Prostate gland (tissue), 2 donors: ENCODE measurements at regions not wholly inside any gene's neighbourhood (a gene's known extent, or its start where the extent isn't known, plus 50 kb on each side); places are given as distances from the start of the nearest gene placed in this dataset.

ENCODE experiments used
- DNase-seq: peaks from one replicate; pipeline ENCODE4 v3.0.0-alpha.2; 2019; ENCODE audit warnings: low spot score
- H3K27ac ChIP-seq, 2 donors: fragments of 200-600 bp; sonication (generic); 2 replicates each; pipeline ENCODE4 v1.5.1; 2017 to 2019
- H3K27me3 ChIP-seq: fragments of 200-600 bp; sonication (generic); replicated peaks from 2 replicates; pipeline ENCODE4 v1.5.1; 2019; ENCODE audit not compliant: insufficient read depth
- H3K36me3 ChIP-seq, 2 donors: fragments of 200-600 bp; sonication (generic); 1 replicate in 1 of 2; 2 replicates in 1 of 2; pipeline versions ENCODE4 v1.5.1 to v1.8.1; 2017 to 2019
- H3K4me1 ChIP-seq: fragments of 200-600 bp; sonication (generic); replicated peaks from 2 replicates; pipeline ENCODE4 v1.5.1; 2019
- H3K4me3 ChIP-seq, 2 donors: fragments of 200-600 bp; sonication (generic); 2 replicates each; pipeline ENCODE4 v1.5.1; 2017 to 2019
- H3K9me3 ChIP-seq: fragments of 200-600 bp; sonication (generic); 2 replicates; pipeline ENCODE4 v1.5.1; 2017
- POLR2A ChIP-seq: fragments of 450-650 bp; IDR thresholded peaks from one replicate; pipeline ENCODE4 v1.6.1; 2016; ENCODE audit warnings: antibody characterized with exemption, mild to moderate bottlenecking
- POLR2AphosphoS5 ChIP-seq: sonication (generic); formaldehyde crosslinking; IDR thresholded peaks from one replicate; pipeline ENCODE4 v1.6.1; 2017; ENCODE audit warnings: antibody characterized with exemption
- WGBS: methylation state at CpG from one replicate; pipeline ENCODE4 v1.1.5; 2018; 5-methylcytosine and 5-hydroxymethylcytosine counted together
- intact Hi-C: fragments of 100-400 bp; cut with DNase I; formaldehyde crosslinking; loops from one replicate; pipeline ENCODE4 v1.14.2; 2022
- TF ChIP-seq, protein P1 (sequence below), 4 experiments: fragments of 200-600 bp in 2 of 4; fragments of 450-650 bp in 2 of 4; sonication (generic) in 2 of 4; IDR thresholded peaks; 1 replicate in 3 of 4; 2 replicates in 1 of 4; pipeline ENCODE4 v1.5.1; 2016 to 2019; ENCODE audit warnings: antibody characterized with exemption in 4 of 4, mild to moderate bottlenecking in 2 of 4, moderate library complexity in 2 of 4

DNA sequence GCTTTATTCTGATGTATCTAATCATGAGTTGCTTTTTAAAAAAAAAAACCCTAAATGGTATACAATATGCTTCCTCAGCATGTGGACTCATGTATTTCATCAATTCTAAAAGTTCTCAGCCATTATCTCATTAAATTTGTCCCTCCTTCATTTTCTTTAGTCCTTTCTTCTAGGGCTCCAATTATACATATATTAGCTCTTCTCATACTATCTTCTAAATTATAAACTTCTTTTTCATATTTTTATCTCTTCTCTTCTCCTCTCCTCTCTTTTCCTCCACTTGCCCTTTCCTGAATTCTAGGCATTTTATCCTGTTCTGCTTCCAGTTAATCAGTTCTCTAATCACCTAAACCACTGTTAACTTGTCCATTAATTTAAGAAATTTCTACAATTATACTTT, 55.0 kb upstream of the IL33 start:
- intact Hi-C loops: no loop called here
- H3K9me3 ChIP-seq: no peaks in the 10 kb centered on the region
- no peaks in the 10 kb centered on the region for H3K4me1 ChIP-seq
- no peak overlapping the region for H3K27ac ChIP-seq
- H3K36me3 ChIP-seq: no peaks in the 10 kb centered on the region
- H3K27me3 ChIP-seq: no peaks in the 10 kb centered on the region
- H3K4me3 ChIP-seq: no peak overlapping the region
- TF ChIP-seq POLR2A (no peak), POLR2AphosphoS5 (no peak)
- TF ChIP-seq, protein P1, sequence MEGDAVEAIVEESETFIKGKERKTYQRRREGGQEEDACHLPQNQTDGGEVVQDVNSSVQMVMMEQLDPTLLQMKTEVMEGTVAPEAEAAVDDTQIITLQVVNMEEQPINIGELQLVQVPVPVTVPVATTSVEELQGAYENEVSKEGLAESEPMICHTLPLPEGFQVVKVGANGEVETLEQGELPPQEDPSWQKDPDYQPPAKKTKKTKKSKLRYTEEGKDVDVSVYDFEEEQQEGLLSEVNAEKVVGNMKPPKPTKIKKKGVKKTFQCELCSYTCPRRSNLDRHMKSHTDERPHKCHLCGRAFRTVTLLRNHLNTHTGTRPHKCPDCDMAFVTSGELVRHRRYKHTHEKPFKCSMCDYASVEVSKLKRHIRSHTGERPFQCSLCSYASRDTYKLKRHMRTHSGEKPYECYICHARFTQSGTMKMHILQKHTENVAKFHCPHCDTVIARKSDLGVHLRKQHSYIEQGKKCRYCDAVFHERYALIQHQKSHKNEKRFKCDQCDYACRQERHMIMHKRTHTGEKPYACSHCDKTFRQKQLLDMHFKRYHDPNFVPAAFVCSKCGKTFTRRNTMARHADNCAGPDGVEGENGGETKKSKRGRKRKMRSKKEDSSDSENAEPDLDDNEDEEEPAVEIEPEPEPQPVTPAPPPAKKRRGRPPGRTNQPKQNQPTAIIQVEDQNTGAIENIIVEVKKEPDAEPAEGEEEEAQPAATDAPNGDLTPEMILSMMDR (IDR thresholded peaks at IDR 0.05): no peak
- no peak for DNase-seq

DNA sequence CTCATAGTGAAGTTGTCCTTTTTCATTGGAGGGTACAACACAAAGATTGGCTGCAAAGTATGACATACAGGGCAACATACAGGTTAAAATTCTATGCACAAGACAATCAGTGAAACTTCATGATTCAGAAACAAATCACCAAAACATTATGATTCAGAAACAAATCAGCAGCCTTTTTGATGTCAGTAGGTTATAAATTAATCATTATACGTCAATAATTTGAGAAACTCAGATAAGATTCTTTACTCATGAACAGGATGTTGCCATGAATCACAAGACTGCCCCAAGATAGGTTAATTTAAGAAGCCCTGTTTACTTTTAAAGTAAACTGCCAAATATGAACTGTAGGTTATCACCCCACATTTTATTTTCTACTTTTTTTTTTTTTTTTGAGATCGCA, 62.2 kb upstream of the IL33 start:
- H3K36me3 ChIP-seq: no peaks in the 10 kb centered on the region
- no peak overlapping the region for H3K27ac ChIP-seq
- no peaks in the 10 kb centered on the region for H3K27me3 ChIP-seq
- intact Hi-C loops: no loop called here
- TF ChIP-seq, protein P1 (IDR thresholded peaks at IDR 0.05): no peak
- TF ChIP-seq POLR2A (no peak), POLR2AphosphoS5 (no peak)
- no peak overlapping the region for H3K4me3 ChIP-seq
- no peaks in the 10 kb centered on the region for H3K9me3 ChIP-seq
- no peak for DNase-seq
- H3K4me1 ChIP-seq: no peaks in the 10 kb centered on the region
- 90% methylated on average over 2 of the region's 2 CpGs for WGBS

DNA sequence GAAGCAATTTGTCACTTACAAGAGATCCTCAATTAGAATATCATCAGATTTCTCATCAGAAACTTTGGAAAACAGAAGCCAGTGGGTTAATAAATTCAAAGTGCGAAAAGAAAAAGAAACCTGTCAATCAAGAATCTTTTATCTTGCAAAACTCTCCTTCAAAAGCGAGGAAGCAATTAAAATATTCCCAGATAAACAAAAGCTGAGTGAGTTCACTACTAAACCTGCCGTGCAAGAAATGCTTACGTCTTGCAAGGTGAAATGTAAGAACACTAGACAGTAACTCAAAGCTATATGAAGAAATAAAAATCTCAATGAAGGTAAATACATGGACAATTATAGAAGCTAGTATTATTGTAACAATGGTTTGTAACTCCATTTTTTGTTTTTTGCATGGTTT, 62.8 kb upstream of the IL33 start:
- Histone ChIP-seq H3K4me3 (no peak overlapping the region), H3K36me3 (no peaks in the 10 kb centered on the region), H3K9me3 (no peaks in the 10 kb centered on the region), H3K27me3 (no peaks in the 10 kb centered on the region), H3K4me1 (no peaks in the 10 kb centered on the region), H3K27ac (no peak overlapping the region)
- TF ChIP-seq, protein P1 (IDR thresholded peaks at IDR 0.05): no peak
- TF ChIP-seq POLR2A (no peak), POLR2AphosphoS5 (no peak)
- WGBS: 38% methylated on average over 4 of the region's 4 CpGs
- no peak for DNase-seq
- intact Hi-C loops: no loop called here

DNA sequence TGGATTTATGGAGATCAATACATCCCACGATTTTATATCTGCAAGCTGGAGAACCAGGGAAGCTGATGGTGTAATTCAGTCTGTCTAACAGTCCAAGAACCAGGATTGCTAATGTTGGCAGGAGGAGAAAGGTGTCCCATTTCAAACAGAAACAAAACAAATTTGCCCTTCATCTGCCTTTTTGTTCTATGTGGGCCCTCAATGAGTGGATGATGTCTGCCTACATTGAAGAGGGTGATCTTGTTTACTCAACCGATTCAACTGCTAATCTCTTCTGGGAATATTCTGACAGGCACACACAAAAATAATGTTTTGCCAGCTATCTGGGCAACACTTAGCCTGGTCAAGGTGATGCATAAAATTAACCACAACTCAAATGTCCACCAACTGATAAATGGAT, 65.1 kb upstream of the IL33 start:
- Histone ChIP-seq H3K9me3 (no peaks in the 10 kb centered on the region), H3K27me3 (no peaks in the 10 kb centered on the region), H3K36me3 (no peaks in the 10 kb centered on the region), H3K27ac (no peak overlapping the region), H3K4me1 (no peaks in the 10 kb centered on the region), H3K4me3 (no peak overlapping the region)
- intact Hi-C loops: no loop called here
- DNase-seq: no peak
- TF ChIP-seq POLR2AphosphoS5 (no peak), POLR2A (no peak)
- TF ChIP-seq, protein P1 (IDR thresholded peaks at IDR 0.05): no peak
- WGBS: 80% methylated on average over 2 of the region's 2 CpGs

GRCh38 chr9:6149315-6149714, 66.3 kb upstream of the IL33 start:
- TF ChIP-seq POLR2A: no peak
- no peak for TF ChIP-seq POLR2AphosphoS5
- TF ChIP-seq, protein P1 (IDR thresholded peaks at IDR 0.05): no peak
- no peaks in the 10 kb centered on the region for H3K27me3 ChIP-seq
- DNase-seq: no peak

More at GRCh38 chr9:6149315-6149714, 66.3 kb upstream of the IL33 start:
- H3K9me3 ChIP-seq: no peaks in the 10 kb centered on the region
- H3K4me1 ChIP-seq: no peaks in the 10 kb centered on the region
- H3K4me3 ChIP-seq: no peak overlapping the region
- no peak overlapping the region for H3K27ac ChIP-seq
- WGBS: 94% methylated on average over 9 of the region's 9 CpGs
- intact Hi-C loops: no loop called here
- no peaks in the 10 kb centered on the region for H3K36me3 ChIP-seq
